GM18511 (cell line): ENCODE measurements at regions not wholly inside any gene's neighbourhood (a gene's known extent, or its start where the extent isn't known, plus 50 kb on each side); places are given as distances from the start of the nearest gene placed in this dataset.

ENCODE experiments used
- ATAC-seq: cut with Tn5 transposase; IDR thresholded peaks from one replicate; pipeline ENCODE4 v1.9.1; 2021; ENCODE audit warnings: mild to moderate bottlenecking, moderate library complexity; ENCODE audit not compliant: unreplicated experiment

DNA sequence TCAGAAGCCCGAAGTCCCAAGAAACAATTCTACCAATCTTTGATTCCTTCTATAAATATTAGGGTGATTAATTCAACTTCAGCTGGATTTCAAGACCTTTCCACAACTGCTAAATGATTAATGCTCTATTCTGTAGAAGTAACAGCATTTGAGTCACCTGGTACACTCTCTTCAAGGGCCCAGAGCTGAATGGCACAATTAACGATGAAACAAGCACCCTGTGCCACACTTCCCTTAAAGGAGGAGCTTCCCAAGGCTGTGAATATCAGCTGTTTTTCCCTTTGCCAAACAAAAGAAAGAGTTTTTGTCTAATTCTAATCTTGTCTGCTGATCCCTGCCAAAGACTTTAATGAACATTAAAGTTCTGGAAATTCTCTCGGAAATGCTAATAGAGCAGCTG is 56.0 kb downstream of the BOD1L2 start:
- ATAC-seq = no peak

DNA sequence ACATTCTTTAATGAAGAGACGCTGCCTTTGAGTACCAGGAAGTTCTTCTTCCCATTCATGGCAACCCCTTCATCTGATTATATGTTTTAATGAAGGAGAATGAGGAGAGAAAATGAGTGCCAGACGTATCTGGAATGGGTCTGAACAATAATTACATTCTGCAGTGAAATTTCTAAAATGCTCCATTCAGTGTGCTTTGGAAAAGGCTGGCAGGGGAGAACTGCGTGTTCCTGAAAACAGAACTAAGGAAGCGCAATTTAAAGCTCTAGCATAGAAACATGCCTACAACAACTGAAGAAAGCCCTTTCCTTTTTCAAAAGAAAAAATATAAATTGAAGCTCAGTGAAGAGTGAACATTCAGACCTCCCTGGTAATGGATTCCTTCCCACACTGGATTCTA is 58.8 kb downstream of the BOD1L2 start:
- no peak for ATAC-seq

DNA sequence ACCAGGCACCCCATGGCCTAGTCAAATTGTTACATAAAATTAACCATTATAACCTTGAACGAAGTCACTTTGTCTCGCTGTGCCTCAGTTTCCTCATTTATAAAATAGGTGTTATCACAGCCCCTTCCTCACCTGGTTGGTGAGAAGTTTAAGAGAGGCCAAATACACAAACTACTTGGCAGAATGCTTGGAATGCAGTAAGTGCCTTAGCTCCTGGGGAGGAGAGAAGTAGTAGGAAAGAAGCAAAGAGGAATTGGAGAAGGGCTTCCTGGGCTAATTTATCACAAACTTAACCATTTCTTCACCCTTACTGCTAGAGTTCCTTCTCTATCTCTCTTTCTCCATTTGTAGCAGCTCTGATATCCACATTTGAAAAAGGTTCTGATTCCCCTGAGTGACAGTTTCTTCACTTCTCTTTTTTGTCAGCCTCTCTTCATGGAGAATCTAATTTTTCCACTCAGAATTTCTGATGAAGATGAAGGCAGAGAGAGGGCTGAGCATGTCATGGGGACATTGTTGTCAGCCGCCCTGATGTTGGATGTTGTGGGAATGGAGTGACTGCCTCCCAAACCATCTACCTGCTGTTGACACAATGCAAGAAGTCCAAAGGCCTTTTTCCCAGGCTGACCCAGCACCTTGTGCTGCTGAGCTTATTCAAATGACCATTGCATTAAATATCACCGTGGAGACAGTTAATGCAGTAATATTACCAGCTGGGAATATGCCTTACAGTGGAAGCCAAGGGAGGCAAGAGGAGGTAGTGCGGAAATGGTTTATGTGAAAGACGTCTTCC is 60.4 kb downstream of the BOD1L2 start:
- no peak for ATAC-seq

DNA sequence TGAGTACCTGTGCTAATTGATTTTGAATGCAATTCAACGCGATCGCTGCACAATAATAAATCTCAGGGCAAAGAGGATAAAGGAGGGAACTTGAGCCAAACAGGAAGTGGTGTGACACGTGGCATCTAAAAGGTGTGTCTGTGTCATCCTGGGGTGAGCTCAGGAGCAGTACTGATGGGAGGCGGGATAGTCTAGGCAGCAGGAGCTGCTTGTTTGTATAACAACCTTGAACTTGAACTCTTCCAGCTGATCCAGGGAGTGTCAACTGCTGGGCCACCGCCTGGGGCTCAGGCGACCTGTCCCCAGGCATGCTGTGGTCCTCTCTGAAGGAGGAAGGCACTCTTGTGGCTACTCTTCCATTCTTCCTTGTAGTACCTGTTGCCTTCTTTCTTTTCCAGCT is 61.2 kb downstream of the BOD1L2 start:
- ATAC-seq = no peak

DNA sequence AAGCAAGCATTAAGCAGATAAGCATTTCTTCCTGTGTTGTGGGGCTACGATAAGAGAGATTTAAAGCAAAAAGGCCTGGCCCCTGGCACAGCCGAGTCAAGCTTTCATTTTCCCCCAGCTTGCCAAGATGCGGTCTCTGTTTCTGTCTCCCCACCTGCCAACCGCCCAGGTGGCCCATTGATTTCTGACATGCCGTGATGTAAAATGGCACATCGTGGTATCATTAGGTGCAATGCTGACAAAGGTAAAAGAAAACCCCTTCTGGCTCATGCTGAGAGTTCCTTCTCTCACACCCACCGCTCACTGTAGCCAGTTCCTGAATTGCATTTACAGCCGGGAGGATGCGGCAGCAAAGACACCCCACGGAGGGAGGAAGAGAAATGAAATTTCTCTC is 62.8 kb downstream of the BOD1L2 start:
- ATAC-seq = peak; percentile 70

DNA sequence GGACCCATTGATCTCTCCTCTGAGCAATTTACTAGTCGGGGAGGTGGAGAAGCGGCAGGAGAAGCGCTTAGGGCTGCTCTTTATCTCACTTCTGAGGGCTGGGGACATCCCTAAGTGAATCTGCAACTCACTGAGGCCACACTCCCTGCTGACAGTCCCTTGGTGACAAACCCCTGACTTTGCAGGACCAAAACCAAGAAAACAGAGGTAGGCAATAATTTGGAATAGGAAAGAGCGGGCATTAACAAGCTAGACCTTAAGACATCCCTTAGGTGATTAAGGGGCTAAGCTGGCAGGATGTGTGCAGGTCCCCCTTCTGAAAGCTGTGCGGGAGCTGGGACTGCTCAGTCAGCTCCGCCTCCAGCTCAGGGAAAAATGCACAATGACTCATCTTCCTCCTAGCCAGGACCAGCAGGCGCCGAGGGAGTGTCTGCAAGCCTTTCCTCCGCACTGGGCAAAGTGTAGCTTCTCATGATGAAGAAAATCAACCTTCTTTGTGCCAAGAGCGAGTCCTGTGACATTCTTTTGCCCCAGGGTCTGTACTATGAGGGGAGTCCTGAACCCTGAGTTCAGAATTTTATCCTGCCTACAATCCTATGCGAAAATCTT is 63.3 kb downstream of the BOD1L2 start:
- peak; percentile 56 for ATAC-seq

DNA sequence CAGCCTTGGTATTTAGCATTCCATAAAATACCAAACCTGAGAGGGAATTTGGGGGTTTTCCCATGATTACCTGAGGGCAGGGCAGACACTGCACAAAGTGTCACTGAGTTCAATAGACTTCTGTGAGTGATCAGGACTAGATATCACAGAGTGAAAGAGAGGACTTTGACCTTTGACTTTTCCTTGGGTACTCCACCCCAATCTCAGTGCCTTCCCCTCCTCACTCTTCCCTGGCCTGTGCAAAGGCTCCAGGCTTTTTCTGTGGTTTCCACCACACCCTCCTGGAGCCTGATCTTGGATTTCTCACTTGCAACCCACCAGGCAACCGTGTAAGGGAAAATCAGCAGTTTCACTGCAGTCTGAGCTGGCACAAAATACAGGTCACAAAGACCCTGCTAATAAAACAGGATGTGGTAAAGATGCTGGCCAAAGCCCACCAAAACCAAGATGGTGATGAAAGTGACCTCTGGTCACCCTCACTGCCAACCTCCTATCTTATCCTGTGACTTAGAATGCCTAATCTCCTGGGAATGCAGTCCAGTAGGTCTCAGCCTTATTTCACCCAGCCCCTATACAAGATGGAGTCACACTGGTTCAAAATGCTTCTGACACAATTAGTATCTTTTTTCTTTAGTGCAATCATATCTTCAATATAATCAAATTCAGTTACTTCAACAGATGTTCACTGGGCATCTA is 64.0 kb downstream of the BOD1L2 start:
- no peak for ATAC-seq

DNA sequence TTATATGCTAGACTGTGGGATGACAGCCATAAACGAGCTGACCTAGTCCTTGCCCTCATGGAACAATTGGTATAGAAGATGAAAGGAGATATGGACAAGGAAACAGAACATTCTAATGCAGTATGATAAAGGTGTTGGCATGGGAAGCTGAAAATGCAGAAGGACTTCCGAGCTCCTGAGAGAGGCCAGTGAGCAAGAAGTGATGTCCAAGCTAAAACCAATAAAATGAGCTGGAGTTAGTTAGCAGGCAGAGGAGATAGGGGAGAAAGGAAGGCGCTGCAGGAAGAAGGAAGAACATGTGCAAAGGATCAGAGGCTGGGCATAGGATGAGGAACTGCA is 64.5 kb downstream of the BOD1L2 start:
- ATAC-seq = no peak

DNA sequence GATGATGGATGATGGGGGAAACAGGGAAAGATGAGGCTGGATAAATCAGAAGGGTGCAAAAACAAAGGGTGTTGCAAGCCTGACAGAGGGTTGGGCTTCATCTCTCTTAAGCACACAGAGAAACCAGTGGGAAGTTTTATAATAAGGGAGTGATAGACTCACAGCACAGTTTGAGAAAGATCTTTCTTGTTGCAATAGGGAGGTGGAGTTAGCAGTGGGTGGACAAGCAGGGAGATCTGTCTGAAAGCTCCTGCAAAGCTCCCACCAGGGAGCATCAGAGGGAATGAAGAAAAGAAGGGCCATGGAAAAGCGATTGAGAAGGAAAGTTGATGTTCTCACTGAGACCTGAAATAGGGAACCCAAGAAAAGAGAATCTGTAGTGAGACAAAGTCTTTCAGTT is 64.9 kb downstream of the BOD1L2 start:
- no peak for ATAC-seq

DNA sequence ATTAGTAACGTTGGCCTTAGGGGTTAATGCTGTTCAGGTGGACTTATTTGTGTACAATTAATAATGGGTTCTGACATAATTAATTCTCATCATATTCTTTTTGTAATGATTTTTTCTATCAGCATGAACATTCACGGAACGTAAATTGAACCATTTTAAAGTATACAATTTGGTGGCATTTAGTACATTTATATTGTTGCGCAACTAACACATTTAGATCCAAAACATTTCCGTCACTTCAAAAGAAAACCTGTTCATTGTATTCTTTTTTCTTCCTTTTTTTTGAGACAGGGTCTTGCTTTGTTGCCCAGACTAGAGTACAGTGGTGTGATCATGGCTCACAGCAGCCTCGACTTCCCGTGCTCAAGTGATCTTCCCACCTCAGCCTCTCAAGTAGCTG is 65.8 kb downstream of the BOD1L2 start:
- ATAC-seq = no peak

DNA sequence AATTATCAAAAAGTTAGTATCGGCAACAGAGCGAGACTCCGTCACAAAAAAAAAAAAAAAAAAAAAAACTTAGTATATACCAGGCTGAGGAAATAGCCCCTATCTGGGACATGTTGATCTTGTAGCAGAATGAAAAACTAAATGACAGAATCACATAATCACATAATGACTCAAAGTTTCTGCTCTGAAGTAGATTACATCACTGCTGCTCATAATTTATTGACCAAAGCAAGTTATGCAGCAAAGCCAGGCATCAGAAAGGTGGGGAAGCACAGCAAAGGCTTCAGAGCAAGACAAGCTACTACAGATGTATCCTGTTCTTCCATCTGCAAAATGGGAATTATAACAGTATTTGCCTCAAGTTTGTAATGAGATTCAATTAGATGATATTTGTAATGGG is 68.1 kb downstream of the BOD1L2 start:
- ATAC-seq = no peak

DNA sequence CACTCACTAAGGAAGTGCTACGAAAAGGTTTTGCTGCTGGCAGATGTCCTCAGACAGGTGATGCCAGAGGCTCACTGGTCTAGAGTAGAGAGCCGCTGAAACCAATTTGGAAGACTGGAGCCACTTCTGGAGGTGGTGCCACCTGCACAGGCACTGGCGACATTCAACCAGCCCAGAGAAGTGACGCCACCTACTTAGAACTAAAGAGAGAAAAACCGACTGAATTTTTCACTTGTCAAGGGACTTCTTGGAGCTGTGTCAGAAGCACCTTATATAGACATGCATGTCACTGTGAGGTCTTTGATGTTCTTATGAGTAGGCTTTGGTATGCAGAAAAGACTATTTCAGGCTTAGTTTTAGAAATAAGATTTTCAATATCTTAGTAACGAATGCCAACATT is 71.4 kb downstream of the BOD1L2 start:
- ATAC-seq = no peak

DNA sequence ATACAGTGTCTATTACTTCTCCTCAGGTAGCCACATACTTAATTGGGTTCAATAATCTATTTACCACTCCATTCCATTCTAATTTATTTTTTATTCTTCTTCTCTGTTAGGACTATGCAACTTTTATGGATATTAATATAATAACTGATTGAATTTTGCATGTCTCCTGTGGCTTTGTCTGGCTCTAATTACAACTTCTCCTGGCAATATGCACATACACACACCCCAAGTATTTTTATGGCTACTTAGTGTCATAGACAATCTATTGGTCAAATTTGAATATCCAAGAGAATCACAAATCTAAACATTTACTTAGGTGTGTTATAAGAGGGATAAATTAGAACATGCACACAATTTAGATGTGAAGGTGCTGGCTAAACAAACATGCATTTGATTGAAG is 73.1 kb downstream of the BOD1L2 start:
- no peak for ATAC-seq

DNA sequence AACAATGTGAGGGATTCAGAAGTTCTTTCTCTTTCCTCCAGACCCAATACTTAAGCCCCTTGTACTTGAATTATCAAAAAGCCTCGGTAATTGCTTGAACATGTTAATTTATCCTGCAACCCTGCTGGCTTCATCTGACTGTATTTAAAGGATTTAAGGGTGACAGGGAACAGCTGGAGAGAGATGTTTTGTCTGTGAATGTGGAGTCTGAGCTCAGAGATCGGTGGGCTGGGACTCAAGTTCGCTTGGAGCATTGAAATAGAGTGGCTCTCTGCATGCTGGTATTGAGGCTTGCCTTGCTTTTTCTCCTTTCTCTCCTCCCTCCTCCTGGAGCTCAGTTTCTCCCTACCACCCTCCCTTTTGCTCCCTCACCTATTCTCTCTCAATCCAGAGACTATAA is 73.6 kb downstream of the BOD1L2 start:
- ATAC-seq = no peak

DNA sequence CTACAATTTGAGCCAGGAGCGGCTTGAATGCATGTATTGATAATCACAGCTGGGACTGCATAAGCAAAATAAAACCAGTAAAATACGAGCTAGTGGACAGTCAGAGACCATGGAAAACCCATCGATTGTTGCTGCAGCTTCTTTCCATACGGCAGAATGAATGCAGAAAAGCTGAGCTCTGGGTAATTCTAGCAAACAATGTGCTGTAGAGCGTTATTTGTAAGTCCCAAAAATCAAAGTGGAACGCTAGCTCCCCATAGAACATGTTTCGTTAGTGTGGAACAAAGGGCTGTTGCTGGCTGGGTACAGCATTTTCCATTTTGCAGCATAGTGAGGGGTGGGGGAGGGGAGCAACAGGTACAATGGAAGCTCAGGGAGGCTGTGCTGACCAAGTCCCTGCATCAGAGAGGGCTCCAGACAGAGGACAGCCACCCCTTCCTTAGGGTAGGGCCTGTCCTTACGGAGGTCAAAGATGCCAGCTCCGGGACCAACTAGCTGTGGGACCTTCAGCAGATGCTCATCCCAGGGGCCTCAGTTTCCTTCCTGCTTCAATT is 74.1 kb downstream of the BOD1L2 start:
- ATAC-seq = no peak

DNA sequence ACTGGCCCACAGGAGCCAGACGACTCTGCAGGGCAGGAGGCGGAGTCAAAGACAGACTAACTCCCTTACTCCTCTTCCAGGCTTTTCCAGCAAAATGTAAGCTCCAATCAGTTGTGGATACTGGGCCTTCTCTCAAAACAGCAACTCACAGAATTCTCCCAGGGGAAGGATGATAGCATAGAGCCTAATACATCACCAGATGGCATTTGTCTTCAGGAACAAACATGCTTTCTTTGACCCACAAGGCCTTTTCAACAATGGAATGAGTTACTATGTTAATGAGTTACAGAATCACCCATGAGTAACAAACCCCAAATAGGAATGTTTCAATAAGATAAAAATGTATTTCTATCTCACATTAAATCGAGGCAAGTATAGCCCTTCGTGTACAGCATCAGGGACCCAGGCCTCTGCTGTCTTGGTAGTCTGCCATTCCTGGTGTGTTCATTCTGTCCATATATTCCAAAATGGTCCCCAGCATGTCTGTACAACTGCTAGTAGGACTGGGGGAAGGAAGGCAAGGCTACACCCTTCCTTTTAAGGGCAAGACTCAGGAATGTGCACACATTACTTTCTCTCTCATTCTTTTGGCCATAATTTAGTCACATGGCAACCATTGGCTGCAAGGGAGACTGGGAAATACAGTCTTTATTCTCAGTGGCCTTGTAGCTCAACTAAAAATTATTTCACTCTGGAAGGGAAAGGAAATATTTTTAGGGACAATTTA is 76.4 kb downstream of the BOD1L2 start:
- ATAC-seq = no peak

DNA sequence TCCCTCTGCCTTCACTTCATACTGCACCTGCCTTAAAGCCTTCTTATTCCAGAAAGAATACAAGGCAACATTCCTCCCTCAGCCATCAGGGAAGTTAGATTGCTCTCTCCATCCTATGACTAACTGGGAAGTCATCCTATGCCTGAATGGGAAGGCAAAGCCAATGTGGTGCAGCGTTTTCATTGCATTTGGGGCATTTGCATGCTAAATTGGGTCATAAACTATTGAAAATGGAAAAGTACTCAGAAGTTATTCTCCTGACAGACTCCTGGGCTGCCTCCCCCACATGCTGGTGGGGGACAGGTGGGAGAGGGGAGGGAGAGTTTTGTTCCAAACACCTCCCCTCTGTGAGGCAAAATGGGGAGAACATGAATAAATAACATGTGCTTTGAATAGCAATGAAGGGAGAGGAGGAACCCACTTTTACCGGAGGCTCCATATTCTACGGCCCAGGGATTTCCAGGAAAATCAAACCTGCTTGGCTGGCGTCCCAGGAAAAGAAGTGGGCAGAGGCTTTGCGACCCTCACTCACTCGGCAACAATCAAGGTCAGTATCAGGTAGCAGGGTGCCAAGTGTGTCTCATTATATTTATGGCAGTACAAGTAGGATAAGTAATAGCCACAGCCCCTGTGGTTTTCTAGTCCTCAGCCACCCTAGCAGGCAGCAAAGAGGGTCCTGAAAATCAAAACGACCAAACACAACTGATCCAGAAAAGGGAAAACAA is 84.1 kb downstream of the BOD1L2 start:
- ATAC-seq = no peak

DNA sequence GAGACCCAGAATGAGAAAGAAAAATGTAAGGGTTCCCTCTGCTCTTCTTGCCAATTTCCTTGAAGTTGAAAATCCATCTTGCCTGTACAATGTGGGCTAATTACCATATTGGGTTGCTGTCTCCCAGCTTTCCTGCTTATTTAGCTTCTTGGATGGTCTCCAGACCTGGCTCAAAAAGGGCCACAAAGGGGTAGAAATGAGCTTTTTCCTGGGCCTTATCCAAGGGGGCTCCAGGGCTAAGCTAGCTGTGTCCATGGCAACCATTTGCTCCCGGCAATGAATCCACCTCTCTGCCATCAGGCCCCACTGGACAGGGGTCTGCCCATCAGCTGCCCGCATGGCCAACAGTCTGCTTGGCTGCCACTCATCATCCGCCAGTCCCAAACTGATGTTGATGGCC is 85.0 kb downstream of the BOD1L2 start:
- no peak for ATAC-seq

DNA sequence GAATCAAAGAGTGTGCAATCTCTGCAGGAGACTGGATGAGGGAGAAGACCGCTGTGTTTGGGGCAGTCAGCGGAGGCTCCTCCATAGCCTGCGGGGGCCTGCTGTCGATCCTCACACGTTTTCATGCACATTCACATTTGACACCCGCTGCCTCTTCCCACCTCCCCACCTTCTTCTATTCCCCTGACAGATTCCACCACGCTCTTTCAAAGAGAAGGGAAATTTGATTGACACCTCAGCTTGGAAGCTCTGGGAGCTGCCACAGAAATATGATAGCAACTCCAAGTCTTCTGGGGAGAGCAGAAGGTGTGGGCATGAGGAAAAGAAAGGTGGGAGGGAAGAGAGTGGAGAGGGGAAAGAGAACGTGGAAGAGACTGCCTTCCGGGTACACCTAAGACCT is 87.5 kb downstream of the BOD1L2 start:
- ATAC-seq = no peak

DNA sequence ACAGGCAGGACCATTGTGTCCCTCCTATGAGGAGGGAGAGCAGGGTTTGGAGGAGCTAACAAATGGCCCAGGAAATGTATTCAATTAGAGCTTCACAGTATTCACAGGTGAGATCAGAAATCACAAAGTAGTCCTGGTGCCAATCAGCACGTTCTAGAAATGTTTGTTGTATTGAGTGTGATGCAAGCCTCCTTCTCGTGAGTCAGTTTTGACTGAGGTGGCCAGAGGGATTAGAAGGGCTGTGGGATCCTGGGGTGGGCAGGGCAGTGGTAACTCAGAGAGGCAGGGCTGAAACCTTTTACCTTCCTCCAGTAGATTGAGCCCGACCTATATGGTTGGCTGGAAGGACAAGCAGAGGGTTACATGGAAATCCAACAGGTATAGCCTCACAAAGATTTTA is 95.0 kb downstream of the BOD1L2 start:
- no peak for ATAC-seq

DNA sequence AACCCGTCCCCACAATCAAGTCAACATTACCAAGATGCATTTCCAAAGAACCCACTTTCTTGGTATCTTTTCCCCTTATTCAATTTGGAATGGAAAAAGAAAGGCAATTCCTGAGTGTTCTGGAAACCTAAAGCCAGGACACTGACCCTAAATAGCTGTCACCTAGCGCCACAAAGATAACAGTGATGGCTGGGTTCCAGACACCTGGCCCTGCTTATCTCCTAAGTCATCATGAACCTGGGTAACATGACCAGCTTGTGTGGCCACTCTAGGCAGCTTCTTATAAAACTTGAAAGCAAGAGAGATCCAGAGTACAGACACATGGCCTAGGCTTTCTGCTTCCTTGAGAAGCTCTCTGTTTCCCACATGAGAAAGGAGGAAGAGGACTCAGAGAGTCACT is 95.4 kb downstream of the BOD1L2 start:
- ATAC-seq = no peak
